Retinal pigment epithelial cell (primary cell): ENCODE measurements at regions not wholly inside any gene's neighbourhood (a gene's known extent, or its start where the extent isn't known, plus 50 kb on each side); places are given as distances from the start of the nearest gene placed in this dataset.

Experiments
- DNase-seq: peaks from one replicate; pipeline ENCODE4 v3.0.0-alpha.2; 2010; ENCODE audit warnings: low read depth
- H3K4me3 ChIP-seq: 2 replicates; pipeline ENCODE4 v1.5.1; 2011; ENCODE audit warnings: mild to moderate bottlenecking, low read length, control low read depth, moderate library complexity
- CTCF ChIP-seq: conservative IDR thresholded peaks from 2 replicates; pipeline ENCODE4 v1.5.1; 2011; ENCODE audit warnings: low read depth, low read length, control low read depth, inconsistent platforms

- no peak for TF ChIP-seq CTCF
- H3K4me3 ChIP-seq: no peak overlapping the region
- DNase-seq: peak; percentile 87
Measured at GRCh38 chr17:71071837-71072236, 902.5 kb downstream of the KCNJ2 start.

- TF ChIP-seq CTCF: no peak
Measured at GRCh38 chr17:71080937-71081336, 911.6 kb downstream of the KCNJ2 start.

GRCh38 chr17:71081666-71082065 is 912.3 kb downstream of the KCNJ2 start:
- DNase-seq: no peak
- no peak for TF ChIP-seq CTCF
- no peak overlapping the region for H3K4me3 ChIP-seq

More at GRCh38 chr17:71080937-71081336, 911.6 kb downstream of the KCNJ2 start:
- no peak for DNase-seq
- no peak overlapping the region for H3K4me3 ChIP-seq

GRCh38 chr17:71084219-71084618 is 914.9 kb downstream of the KCNJ2 start:
- H3K4me3 ChIP-seq: no peak overlapping the region
- peak; percentile 52 for TF ChIP-seq CTCF
- DNase-seq: no peak

- TF ChIP-seq CTCF: no peak
- H3K4me3 ChIP-seq: no peak overlapping the region
- DNase-seq: no peak
Measured at GRCh38 chr17:71084838-71085237, 915.5 kb downstream of the KCNJ2 start.

- peak; percentile 53 for TF ChIP-seq CTCF
- DNase-seq: no peak
- no peak overlapping the region for H3K4me3 ChIP-seq
Measured at GRCh38 chr17:71085238-71086033, 916.1 kb downstream of the KCNJ2 start.

GRCh38 chr17:71089431-71089830 is 920.1 kb downstream of the KCNJ2 start:
- no peak for DNase-seq
- no peak overlapping the region for H3K4me3 ChIP-seq
- no peak for TF ChIP-seq CTCF
